ENCODE measurements at regions not wholly inside any gene's neighbourhood (a gene's known extent, or its start where the extent isn't known, plus 50 kb on each side); places are given as distances from the start of the nearest gene placed in this dataset.

DNA sequence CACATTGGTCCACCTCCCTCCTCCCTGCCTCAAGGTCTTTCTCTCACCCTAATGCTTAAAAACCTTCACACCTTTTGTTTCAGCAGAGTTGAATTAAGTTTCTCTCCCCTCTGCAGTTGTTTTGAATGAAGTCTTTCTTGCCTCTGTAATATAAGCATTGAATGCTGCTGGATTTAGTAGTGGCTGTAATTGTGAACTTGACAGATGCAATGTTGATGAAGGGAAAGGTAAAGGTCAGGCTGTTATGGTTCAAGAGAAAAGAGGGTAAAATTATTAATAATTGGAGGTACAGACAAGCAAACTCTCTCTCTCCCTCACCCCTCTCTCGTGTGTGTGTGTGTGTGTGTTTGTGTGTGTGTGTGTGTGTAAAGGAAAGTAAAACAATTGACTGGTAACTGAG lies 509.8 kb downstream of the AMY1C start:
- no peak for TF ChIP-seq CTCF (IDR thresholded peaks at IDR 0.05)
- TF ChIP-seq POLR2A (IDR thresholded peaks at IDR 0.05) = no peak
